ENCODE measurements at regions not wholly inside any gene's neighbourhood (a gene's known extent, or its start where the extent isn't known, plus 50 kb on each side); places are given as distances from the start of the nearest gene placed in this dataset.

DNA sequence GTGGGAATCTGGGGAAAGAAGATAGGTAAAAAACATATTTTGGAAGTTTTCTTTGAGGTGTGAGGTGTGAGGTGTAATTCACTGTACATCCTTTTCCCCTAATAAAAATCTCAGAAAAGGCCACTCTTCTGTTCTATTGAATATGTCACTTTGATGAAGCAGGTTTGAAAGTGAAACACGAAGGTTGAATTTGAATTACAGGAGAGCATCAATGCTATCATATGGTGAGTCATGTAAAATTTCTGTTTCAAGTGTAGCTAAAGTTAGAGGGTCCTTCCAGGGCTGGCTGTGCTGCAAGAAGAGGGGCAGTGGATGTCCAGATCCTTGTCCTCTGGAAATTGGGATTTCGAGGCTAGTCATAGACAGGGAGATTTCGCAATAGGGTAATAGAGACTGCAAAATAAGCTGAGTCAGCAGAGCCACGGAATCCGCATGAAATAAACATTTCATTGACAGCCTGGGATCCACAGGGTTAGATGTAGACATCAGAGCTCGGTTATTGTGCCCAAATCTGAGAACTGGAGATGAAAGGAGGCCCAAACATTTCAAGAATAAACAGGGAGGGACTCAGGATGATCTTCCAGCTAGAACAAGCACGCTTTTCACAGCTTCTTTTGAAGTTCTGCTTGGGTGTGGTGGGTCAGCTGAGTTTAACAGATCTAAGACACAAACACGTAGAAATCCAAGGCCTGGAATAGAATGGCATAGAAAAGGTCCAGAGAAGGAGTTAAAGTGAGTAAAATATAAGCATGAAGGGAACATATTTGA, 194.4 kb upstream of the CDKN2B start:
- Histone ChIP-seq H3K27ac (peak overlapping the region; percentile 2 to 54; a peak in 4 of 6 replicates), H3K4me3 (no peak overlapping the region), H3K4me1 (peaks cover 62% of the 10 kb centered on the region), H3K4me2 (peak overlapping the region; percentile 28), H3K9me3 (no peaks in the 10 kb centered on the region)
- 68% methylated on average over 8 of the region's 8 CpGs for WGBS (ENCODE audit: missing lambda C conversion rate)
- no peak for ATAC-seq
- TF ChIP-seq MAFK (IDR thresholded peaks at IDR 0.05; ENCODE audit: partially characterized antibody) (peak; percentile 99), NFE2L2 (conservative IDR thresholded peaks at IDR 0.05; ENCODE audit: low read length) (no peak), KDM1A (IDR thresholded peaks at IDR 0.05; ENCODE audit: low read depth) (no peak), RARB (CRISPR knock-in tag; IDR thresholded peaks at IDR 0.05) (no peak), KDM5A (IDR thresholded peaks at IDR 0.05) (no peak), HOXB5 (CRISPR knock-in tag; IDR thresholded peaks at IDR 0.05) (no peak), TP53 (CRISPR knock-in tag; IDR thresholded peaks at IDR 0.05) (no peak), HOXB13 (CRISPR knock-in tag; IDR thresholded peaks at IDR 0.05; ENCODE audit: low read depth) (no peak), TFCP2L1 (CRISPR knock-in tag; IDR thresholded peaks at IDR 0.05) (no peak), CEBPB (IDR thresholded peaks at IDR 0.05) (peak; percentile 97 to 98), RCOR1 (IDR thresholded peaks at IDR 0.05; ENCODE audit: low read depth, low read length) (no peak), ESRRA (IDR thresholded peaks at IDR 0.05; ENCODE audit: borderline replicate concordance, low read length) (no peak), FOSL2 (IDR thresholded peaks at IDR 0.05) (no peak), FOSL2 (CRISPR knock-in tag; IDR thresholded peaks at IDR 0.05) (peak; percentile 39; the same call in 1 of the 2 replicates), EHMT2 (IDR thresholded peaks at IDR 0.05; ENCODE audit: low read depth) (no peak), CBX8 (IDR thresholded peaks at IDR 0.05) (no peak), HDAC2 (IDR thresholded peaks at IDR 0.05) (no peak), MYC (IDR thresholded peaks at IDR 0.05; ENCODE audit: borderline replicate concordance, low read length) (no peak), ZC3H11A (IDR thresholded peaks at IDR 0.05) (no peak), CHD2 (IDR thresholded peaks at IDR 0.05; ENCODE audit: low read length, partially characterized antibody) (no peak), NPAS2 (CRISPR knock-in tag; IDR thresholded peaks at IDR 0.05; ENCODE audit: borderline replicate concordance) (no peak), PHF8 (IDR thresholded peaks at IDR 0.05; ENCODE audit: borderline replicate concordance, low read depth) (no peak), HOXA7 (CRISPR knock-in tag; IDR thresholded peaks at IDR 0.05) (no peak)
- TF ChIP-seq, protein P1, sequence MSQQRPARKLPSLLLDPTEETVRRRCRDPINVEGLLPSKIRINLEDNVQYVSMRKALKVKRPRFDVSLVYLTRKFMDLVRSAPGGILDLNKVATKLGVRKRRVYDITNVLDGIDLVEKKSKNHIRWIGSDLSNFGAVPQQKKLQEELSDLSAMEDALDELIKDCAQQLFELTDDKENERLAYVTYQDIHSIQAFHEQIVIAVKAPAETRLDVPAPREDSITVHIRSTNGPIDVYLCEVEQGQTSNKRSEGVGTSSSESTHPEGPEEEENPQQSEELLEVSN (IDR thresholded peaks at IDR 0.05; ENCODE audit: borderline replicate concordance, low read depth), result no peak
- TF ChIP-seq, protein P2, sequence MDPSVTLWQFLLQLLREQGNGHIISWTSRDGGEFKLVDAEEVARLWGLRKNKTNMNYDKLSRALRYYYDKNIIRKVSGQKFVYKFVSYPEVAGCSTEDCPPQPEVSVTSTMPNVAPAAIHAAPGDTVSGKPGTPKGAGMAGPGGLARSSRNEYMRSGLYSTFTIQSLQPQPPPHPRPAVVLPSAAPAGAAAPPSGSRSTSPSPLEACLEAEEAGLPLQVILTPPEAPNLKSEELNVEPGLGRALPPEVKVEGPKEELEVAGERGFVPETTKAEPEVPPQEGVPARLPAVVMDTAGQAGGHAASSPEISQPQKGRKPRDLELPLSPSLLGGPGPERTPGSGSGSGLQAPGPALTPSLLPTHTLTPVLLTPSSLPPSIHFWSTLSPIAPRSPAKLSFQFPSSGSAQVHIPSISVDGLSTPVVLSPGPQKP (IDR thresholded peaks at IDR 0.05; ENCODE audit: low read depth, low read length), result no peak
- TF ChIP-seq, protein P3, sequence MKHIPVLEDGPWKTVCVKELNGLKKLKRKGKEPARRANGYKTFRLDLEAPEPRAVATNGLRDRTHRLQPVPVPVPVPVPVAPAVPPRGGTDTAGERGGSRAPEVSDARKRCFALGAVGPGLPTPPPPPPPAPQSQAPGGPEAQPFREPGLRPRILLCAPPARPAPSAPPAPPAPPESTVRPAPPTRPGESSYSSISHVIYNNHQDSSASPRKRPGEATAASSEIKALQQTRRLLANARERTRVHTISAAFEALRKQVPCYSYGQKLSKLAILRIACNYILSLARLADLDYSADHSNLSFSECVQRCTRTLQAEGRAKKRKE (CRISPR knock-in tag; IDR thresholded peaks at IDR 0.05; ENCODE audit: low read depth), result no peak
- CTCF ChIA-PET, result interaction anchor here (1.2 to 2.6 kb wide), 4 partner anchors 9 to 57 kb away, joined by 3 to 10 read pairs (median 6); no protein-coding TSS in a partner anchor
- POLR2A ChIA-PET, result no interaction called here
- DNase-seq (ENCODE audit: low read depth in 1 of 2, low spot score in 1 of 2), result no peak
- FAIRE-seq, result no peak

DNA sequence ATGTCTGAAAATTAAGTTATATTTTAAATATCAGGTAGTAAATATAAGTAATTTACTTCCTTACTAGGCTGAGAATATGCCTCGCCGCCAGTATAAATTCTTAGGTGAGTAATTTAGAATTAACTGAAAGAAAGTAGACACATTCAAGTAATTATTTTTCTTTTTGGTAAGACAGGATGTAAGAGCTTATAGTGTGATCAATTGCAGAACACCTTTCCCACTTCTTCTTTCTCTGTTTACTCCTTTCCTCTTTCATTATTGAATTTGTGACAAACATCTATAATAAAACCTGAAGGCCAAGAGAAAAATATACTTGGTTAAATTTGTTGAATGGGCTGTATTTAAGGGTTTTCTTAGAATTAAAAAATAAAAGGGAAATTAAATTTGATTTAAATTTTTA, 195.1 kb upstream of the CDKN2B start:
- ATAC-seq (no peak), DNase-seq (ENCODE audit: low read depth in 1 of 2, low spot score in 1 of 2) (no peak), FAIRE-seq (no peak)
- H3K9me3 ChIP-seq, result no peaks in the 10 kb centered on the region
- ChIA-PET CTCF (interaction anchor here (1.8 to 2.6 kb wide), 2 partner anchors 35 to 40 kb away, joined by 6 to 7 read pairs; no protein-coding TSS in a partner anchor), POLR2A (no interaction called here)
- H3K4me3 ChIP-seq, result no peak overlapping the region
- no peak overlapping the region; a peak in 1 of 6 replicates for H3K27ac ChIP-seq
- 91% methylated on average over 2 of the region's 2 CpGs for WGBS (ENCODE audit: missing lambda C conversion rate)
- H3K4me2 ChIP-seq, result no peak overlapping the region
- peaks cover 69% of the 10 kb centered on the region for H3K4me1 ChIP-seq
- TF ChIP-seq FOSL2 (IDR thresholded peaks at IDR 0.05) (no peak), FOSL2 (CRISPR knock-in tag; IDR thresholded peaks at IDR 0.05) (no peak), SMC3 (IDR thresholded peaks at IDR 0.05) (no peak), POLR2A (IDR thresholded peaks at IDR 0.05; ENCODE audit: low read length) (no peak), HDAC2 (IDR thresholded peaks at IDR 0.05) (no peak), HEYL (CRISPR knock-in tag; IDR thresholded peaks at IDR 0.05) (no peak), NFE2L2 (conservative IDR thresholded peaks at IDR 0.05; ENCODE audit: low read length) (no peak), TP53 (CRISPR knock-in tag; IDR thresholded peaks at IDR 0.05) (no peak), KDM5A (IDR thresholded peaks at IDR 0.05) (no peak), ZNF302 (CRISPR knock-in tag; IDR thresholded peaks at IDR 0.05) (no peak), HOXA7 (CRISPR knock-in tag; IDR thresholded peaks at IDR 0.05) (no peak), ZFP36 (IDR thresholded peaks at IDR 0.05; ENCODE audit: borderline replicate concordance, partially characterized antibody) (no peak), HOXB13 (CRISPR knock-in tag; IDR thresholded peaks at IDR 0.05; ENCODE audit: low read depth) (no peak)
- TF ChIP-seq, protein P4, sequence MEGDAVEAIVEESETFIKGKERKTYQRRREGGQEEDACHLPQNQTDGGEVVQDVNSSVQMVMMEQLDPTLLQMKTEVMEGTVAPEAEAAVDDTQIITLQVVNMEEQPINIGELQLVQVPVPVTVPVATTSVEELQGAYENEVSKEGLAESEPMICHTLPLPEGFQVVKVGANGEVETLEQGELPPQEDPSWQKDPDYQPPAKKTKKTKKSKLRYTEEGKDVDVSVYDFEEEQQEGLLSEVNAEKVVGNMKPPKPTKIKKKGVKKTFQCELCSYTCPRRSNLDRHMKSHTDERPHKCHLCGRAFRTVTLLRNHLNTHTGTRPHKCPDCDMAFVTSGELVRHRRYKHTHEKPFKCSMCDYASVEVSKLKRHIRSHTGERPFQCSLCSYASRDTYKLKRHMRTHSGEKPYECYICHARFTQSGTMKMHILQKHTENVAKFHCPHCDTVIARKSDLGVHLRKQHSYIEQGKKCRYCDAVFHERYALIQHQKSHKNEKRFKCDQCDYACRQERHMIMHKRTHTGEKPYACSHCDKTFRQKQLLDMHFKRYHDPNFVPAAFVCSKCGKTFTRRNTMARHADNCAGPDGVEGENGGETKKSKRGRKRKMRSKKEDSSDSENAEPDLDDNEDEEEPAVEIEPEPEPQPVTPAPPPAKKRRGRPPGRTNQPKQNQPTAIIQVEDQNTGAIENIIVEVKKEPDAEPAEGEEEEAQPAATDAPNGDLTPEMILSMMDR (IDR thresholded peaks at IDR 0.05), result no peak
- TF ChIP-seq, protein P5, sequence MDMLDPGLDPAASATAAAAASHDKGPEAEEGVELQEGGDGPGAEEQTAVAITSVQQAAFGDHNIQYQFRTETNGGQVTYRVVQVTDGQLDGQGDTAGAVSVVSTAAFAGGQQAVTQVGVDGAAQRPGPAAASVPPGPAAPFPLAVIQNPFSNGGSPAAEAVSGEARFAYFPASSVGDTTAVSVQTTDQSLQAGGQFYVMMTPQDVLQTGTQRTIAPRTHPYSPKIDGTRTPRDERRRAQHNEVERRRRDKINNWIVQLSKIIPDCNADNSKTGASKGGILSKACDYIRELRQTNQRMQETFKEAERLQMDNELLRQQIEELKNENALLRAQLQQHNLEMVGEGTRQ (IDR thresholded peaks at IDR 0.05), result no peak
- TF ChIP-seq, protein P3 (CRISPR knock-in tag; IDR thresholded peaks at IDR 0.05; ENCODE audit: low read depth), result no peak

Measured in A549 (cell line).